Kidney (tissue), 13 donors: ENCODE measurements at regions not wholly inside any gene's neighbourhood (a gene's known extent, or its start where the extent isn't known, plus 50 kb on each side); places are given as distances from the start of the nearest gene placed in this dataset.

Experiments used
- DNase-seq, 5 donors: peaks; one replicate each; pipeline ENCODE4 v3.0.0-alpha.2; 2013 to 2020
- FAIRE-seq: peaks from 2 replicates; lab custom pipeline; 2012; peaks lifted over from hg19 to GRCh38; lab: Jason Lieb, UNC
- H3K27ac ChIP-seq, 2 donors: one replicate each; pipeline ENCODE4 v1.7.0; 2013; ENCODE audit warnings: low read depth in 2 of 2, low read length in 2 of 2, inconsistent platforms in 1 of 2
- H3K27me3 ChIP-seq: one replicate; pipeline ENCODE4 v1.7.1; 2013; ENCODE audit warnings: low read length, inconsistent platforms; ENCODE audit not compliant: control insufficient read depth, insufficient read depth
- H3K36me3 ChIP-seq, 3 donors: one replicate each; pipeline versions ENCODE4 v1.7.0 to v1.7.1; 2013; ENCODE audit warnings: low read length in 3 of 3, control low read depth in 1 of 3, inconsistent platforms in 1 of 3; ENCODE audit not compliant: insufficient read depth in 3 of 3, control insufficient read depth in 2 of 3
- H3K4me1 ChIP-seq, 3 donors: one replicate each; pipeline versions ENCODE4 v1.7.0 to v1.7.1; 2013; ENCODE audit warnings: low read length in 3 of 3, inconsistent platforms in 1 of 3, low read depth in 1 of 3; ENCODE audit not compliant: control insufficient read depth in 2 of 3, insufficient read depth in 2 of 3
- H3K4me3 ChIP-seq, 3 donors: one replicate each; pipeline versions ENCODE4 v1.7.0 to v1.8.1; 2013; ENCODE audit warnings: low read length in 3 of 3, control low read depth in 1 of 3, inconsistent platforms in 1 of 3
- H3K9ac ChIP-seq, 3 donors: one replicate each; pipeline versions ENCODE4 v1.7.0 to v1.7.1; 2013; ENCODE audit warnings: low read length in 3 of 3, control low read depth in 1 of 3, inconsistent platforms in 1 of 3
- H3K9me3 ChIP-seq, 3 donors: one replicate each; pipeline versions ENCODE4 v1.7.0 to v1.7.1; 2013; ENCODE audit warnings: low read length in 3 of 3, control low read depth in 1 of 3, inconsistent platforms in 1 of 3; ENCODE audit not compliant: control insufficient read depth in 2 of 3, insufficient read depth in 1 of 3
- intact Hi-C: fragments of 100-400 bp; cut with DNase I; formaldehyde crosslinking; loops from one replicate; pipeline ENCODE4 v1.11.1; 2022
- TF ChIP-seq, protein P1 (sequence below): IDR thresholded peaks from 3 replicates; pipeline ENCODE4 v1.5.1; 2012; ENCODE audit warnings: mild to moderate bottlenecking, moderate library complexity, borderline replicate concordance; ENCODE audit not compliant: insufficient read depth; ENCODE audit errors: extremely low read depth
- donor health status: control.
- donor health status: control.
- donor health status: control.
- donor health status: control.
- donor health status: control.
- donor health status: DM: yes; HTN: yes; CAD: no.
- donor health status: Normal renal cell carcinoma (clear cell type).

GRCh38 chr5:36478646-36479317, 127.6 kb upstream of the SLC1A3 start:
- no peak for FAIRE-seq
- DNase-seq, result no peak
- Histone ChIP-seq H3K36me3 (no peaks in the 10 kb centered on the region), H3K9me3 (no peaks in the 10 kb centered on the region), H3K4me3 (no peak overlapping the region), H3K27me3 (no peaks in the 10 kb centered on the region), H3K27ac (no peak overlapping the region), H3K4me1 (no peaks in the 10 kb centered on the region), H3K9ac (no peak overlapping the region)
- TF ChIP-seq, protein P1, sequence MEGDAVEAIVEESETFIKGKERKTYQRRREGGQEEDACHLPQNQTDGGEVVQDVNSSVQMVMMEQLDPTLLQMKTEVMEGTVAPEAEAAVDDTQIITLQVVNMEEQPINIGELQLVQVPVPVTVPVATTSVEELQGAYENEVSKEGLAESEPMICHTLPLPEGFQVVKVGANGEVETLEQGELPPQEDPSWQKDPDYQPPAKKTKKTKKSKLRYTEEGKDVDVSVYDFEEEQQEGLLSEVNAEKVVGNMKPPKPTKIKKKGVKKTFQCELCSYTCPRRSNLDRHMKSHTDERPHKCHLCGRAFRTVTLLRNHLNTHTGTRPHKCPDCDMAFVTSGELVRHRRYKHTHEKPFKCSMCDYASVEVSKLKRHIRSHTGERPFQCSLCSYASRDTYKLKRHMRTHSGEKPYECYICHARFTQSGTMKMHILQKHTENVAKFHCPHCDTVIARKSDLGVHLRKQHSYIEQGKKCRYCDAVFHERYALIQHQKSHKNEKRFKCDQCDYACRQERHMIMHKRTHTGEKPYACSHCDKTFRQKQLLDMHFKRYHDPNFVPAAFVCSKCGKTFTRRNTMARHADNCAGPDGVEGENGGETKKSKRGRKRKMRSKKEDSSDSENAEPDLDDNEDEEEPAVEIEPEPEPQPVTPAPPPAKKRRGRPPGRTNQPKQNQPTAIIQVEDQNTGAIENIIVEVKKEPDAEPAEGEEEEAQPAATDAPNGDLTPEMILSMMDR, result no peak
- intact Hi-C loops, result no loop called here

- FAIRE-seq (no peak), DNase-seq (no peak)
- H3K9me3 ChIP-seq, result no peaks in the 10 kb centered on the region
- intact Hi-C loops, result no loop called here
- H3K4me1 ChIP-seq, result no peaks in the 10 kb centered on the region
- no peak overlapping the region for H3K9ac ChIP-seq
- H3K4me3 ChIP-seq, result no peak overlapping the region
- no peaks in the 10 kb centered on the region for H3K27me3 ChIP-seq
- H3K36me3 ChIP-seq, result no peaks in the 10 kb centered on the region
- TF ChIP-seq, protein P1, result no peak
- no peak overlapping the region for H3K27ac ChIP-seq
These were observed 124.8 kb upstream of the SLC1A3 start for GRCh38 chr5:36481454-36482120.

DNA sequence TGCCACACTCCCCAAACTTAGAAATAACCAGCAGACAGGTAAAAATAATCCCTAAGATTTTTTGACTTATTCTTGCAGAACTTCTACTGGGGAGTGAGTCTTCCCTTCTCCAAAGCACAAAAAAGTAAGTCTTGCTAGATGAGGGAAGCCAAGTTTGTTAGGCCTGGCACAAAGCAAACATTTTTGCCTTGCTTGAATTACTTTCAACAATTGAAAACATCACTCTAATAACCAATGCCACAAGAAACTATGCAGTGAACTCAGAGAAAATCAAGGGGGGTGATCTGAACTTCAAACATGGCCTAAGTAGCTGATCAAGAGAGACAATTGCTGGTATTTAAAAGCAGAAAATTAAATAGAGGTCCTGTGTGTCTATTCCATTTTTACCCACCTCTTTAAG, 123.6 kb upstream of the SLC1A3 start:
- no peaks in the 10 kb centered on the region for H3K27me3 ChIP-seq
- FAIRE-seq (no peak), DNase-seq (no peak)
- TF ChIP-seq, protein P1, result no peak
- intact Hi-C loops, result no loop called here
- no peaks in the 10 kb centered on the region for H3K9me3 ChIP-seq
- no peaks in the 10 kb centered on the region for H3K4me1 ChIP-seq
- H3K27ac ChIP-seq, result no peak overlapping the region
- no peak overlapping the region for H3K9ac ChIP-seq
- no peaks in the 10 kb centered on the region for H3K36me3 ChIP-seq
- no peak overlapping the region for H3K4me3 ChIP-seq
